Ishikawa (cell line): ENCODE measurements at regions not wholly inside any gene's neighbourhood (a gene's known extent, or its start where the extent isn't known, plus 50 kb on each side); places are given as distances from the start of the nearest gene placed in this dataset.

ENCODE experiments used
- CEBPB ChIP-seq: IDR thresholded peaks from 2 replicates; pipeline ENCODE4 v1.6.1; 2012
- CREB1 ChIP-seq: IDR thresholded peaks from 2 replicates; pipeline ENCODE4 v1.6.1; 2012; ENCODE audit warnings: low read depth
- EGR1 ChIP-seq: IDR thresholded peaks from 2 replicates; pipeline ENCODE4 v1.6.1; 2012
- EP300 ChIP-seq: IDR thresholded peaks from 2 replicates; pipeline ENCODE4 v1.6.1; 2012; ENCODE audit warnings: borderline replicate concordance
- FOXM1 ChIP-seq: IDR thresholded peaks from 2 replicates; pipeline ENCODE4 v1.6.1; 2012; ENCODE audit warnings: low read depth, borderline replicate concordance
- MAX ChIP-seq: IDR thresholded peaks from 2 replicates; pipeline ENCODE4 v1.6.1; 2012
- NFIC ChIP-seq: IDR thresholded peaks from 2 replicates; pipeline ENCODE4 v1.6.1; 2012
- RAD21 ChIP-seq: IDR thresholded peaks from 2 replicates; pipeline ENCODE4 v1.6.1; 2012; ENCODE audit warnings: low read depth
- REST ChIP-seq: IDR thresholded peaks from 2 replicates; pipeline ENCODE4 v1.6.1; 2012; ENCODE audit warnings: low read depth, mild to moderate bottlenecking
- TAF1 ChIP-seq: IDR thresholded peaks from 2 replicates; pipeline ENCODE4 v1.6.1; 2012; ENCODE audit warnings: low read depth, mild to moderate bottlenecking
- TCF12 ChIP-seq: IDR thresholded peaks from 2 replicates; pipeline ENCODE4 v1.6.1; 2012; ENCODE audit warnings: low read depth
- TEAD4 ChIP-seq: IDR thresholded peaks from 2 replicates; pipeline ENCODE4 v1.6.1; 2012
- USF1 ChIP-seq: IDR thresholded peaks from 2 replicates; pipeline ENCODE4 v1.6.1; 2012
- YY1 ChIP-seq: IDR thresholded peaks from 2 replicates; pipeline ENCODE4 v1.6.1; 2012; ENCODE audit warnings: low read depth
- ZBTB7A ChIP-seq: IDR thresholded peaks from 2 replicates; pipeline ENCODE4 v1.6.1; 2012; ENCODE audit warnings: low read depth

GRCh38 chr22:47539374-47539773 lies 776.9 kb downstream of the TBC1D22A start:
- TF ChIP-seq CREB1, result no peak
- no peak for TF ChIP-seq EGR1
- no peak for TF ChIP-seq MAX
- no peak for TF ChIP-seq REST
- no peak for TF ChIP-seq CEBPB
- TF ChIP-seq RAD21, result no peak
- no peak for TF ChIP-seq EP300
- TF ChIP-seq NFIC, result no peak

- TF ChIP-seq CEBPB (no peak), MAX (no peak), EGR1 (no peak), EP300 (no peak), TCF12 (no peak)
Observed at GRCh38 chr22:47535681-47536080, 773.2 kb downstream of the TBC1D22A start.

- TF ChIP-seq TCF12, result no peak
- TF ChIP-seq REST, result no peak
- TF ChIP-seq YY1, result no peak
- TF ChIP-seq FOXM1, result no peak
- TF ChIP-seq CREB1, result no peak
- no peak for TF ChIP-seq ZBTB7A
Observed at GRCh38 chr22:47534804-47535410, 772.5 kb downstream of the TBC1D22A start.

- no peak for TF ChIP-seq TCF12
- no peak for TF ChIP-seq USF1
- no peak for TF ChIP-seq NFIC
- no peak for TF ChIP-seq MAX
- no peak for TF ChIP-seq REST
- TF ChIP-seq RAD21, result no peak
- TF ChIP-seq EGR1, result no peak
- no peak for TF ChIP-seq TAF1
- TF ChIP-seq CEBPB, result no peak
Observed at GRCh38 chr22:47533961-47534803, 771.7 kb downstream of the TBC1D22A start.

GRCh38 chr22:47517062-47517461 lies 754.6 kb downstream of the TBC1D22A start:
- TF ChIP-seq EP300 (no peak), TCF12 (no peak), YY1 (no peak), MAX (no peak), USF1 (no peak), TAF1 (no peak), TEAD4 (no peak), NFIC (no peak)
